HepG2 (cell line): ENCODE measurements at regions not wholly inside any gene's neighbourhood (a gene's known extent, or its start where the extent isn't known, plus 50 kb on each side); places are given as distances from the start of the nearest gene placed in this dataset.

Experiments used
- AGO2 ChIP-seq: fragments of 200-400 bp; formaldehyde crosslinking; optimal IDR thresholded peaks from 2 replicates; pipeline ENCODE3; 2017; ENCODE audit warnings: mild to moderate bottlenecking, low read depth, low read length, moderate library complexity
- ARNT ChIP-seq: fragments of 450-650 bp; IDR thresholded peaks from 2 replicates; pipeline ENCODE4 v1.6.1; 2017
- ERF ChIP-seq: IDR thresholded peaks from 2 replicates; pipeline ENCODE4 v1.6.1; 2018; ENCODE audit warnings: missing biosample characterization, missing genetic modification reagents
- KMT2A ChIP-seq: sonication (generic); formaldehyde crosslinking; IDR thresholded peaks from 2 replicates; pipeline ENCODE4 v1.4.0; 2020; ENCODE audit warnings: missing genetic modification reagents
- MYC ChIP-seq: sonication (generic); formaldehyde crosslinking; IDR thresholded peaks from 2 replicates; pipeline ENCODE4 v1.9.0; 2021; ENCODE audit warnings: missing genetic modification reagents, borderline replicate concordance
- NFATC3 ChIP-seq: sonication (generic); formaldehyde crosslinking; IDR thresholded peaks from 2 replicates; pipeline ENCODE4 v1.5.1; 2020; ENCODE audit warnings: mild to moderate bottlenecking, missing genetic modification reagents
- NFYC ChIP-seq: IDR thresholded peaks from 2 replicates; pipeline ENCODE4 v1.6.1; 2016; ENCODE audit warnings: missing genetic modification reagents, missing compliant biosample characterization
- PAX8 ChIP-seq: sonication (generic); formaldehyde crosslinking; IDR thresholded peaks from 2 replicates; pipeline ENCODE4 v1.8.0; 2022; ENCODE audit warnings: mild to moderate bottlenecking, missing genetic modification reagents, borderline replicate concordance
- POLR2AphosphoS2 ChIP-seq: IDR thresholded peaks from 2 replicates; pipeline ENCODE4 v1.6.1; 2011; ENCODE audit warnings: low read depth, low read length, improper control_type of control experiment
- TBL1XR1 ChIP-seq: fragments of 150-350 bp; IDR thresholded peaks from 2 replicates; pipeline ENCODE4 v1.6.1; 2014; ENCODE audit warnings: borderline replicate concordance, low read length; ENCODE audit not compliant: partially characterized antibody
- XRCC5 ChIP-seq: fragments of 200-400 bp; formaldehyde crosslinking; optimal IDR thresholded peaks from 2 replicates; pipeline ENCODE3; 2017; ENCODE audit warnings: mild to moderate bottlenecking, low read length
- ZBTB1 ChIP-seq: sonication (generic); formaldehyde crosslinking; IDR thresholded peaks from 2 replicates; pipeline ENCODE4 v1.4.0; 2020; ENCODE audit warnings: missing genetic modification reagents, borderline replicate concordance
- ZNF101 ChIP-seq: sonication (generic); formaldehyde crosslinking; IDR thresholded peaks from 2 replicates; pipeline ENCODE4 v1.4.0; 2020; ENCODE audit warnings: mild to moderate bottlenecking, low read depth, missing genetic modification reagents, borderline replicate concordance
- ZNF121 ChIP-seq: sonication (generic); formaldehyde crosslinking; IDR thresholded peaks from 2 replicates; pipeline ENCODE4 v1.5.0; 2020; ENCODE audit warnings: mild to moderate bottlenecking, missing genetic modification reagents
- ZNF232 ChIP-seq: sonication (generic); formaldehyde crosslinking; IDR thresholded peaks from 2 replicates; pipeline ENCODE4 v1.4.0; 2020; ENCODE audit warnings: missing genetic modification reagents, borderline replicate concordance
- ZNF335 ChIP-seq: sonication (generic); formaldehyde crosslinking; IDR thresholded peaks from 2 replicates; pipeline ENCODE4 v1.4.0; 2020; ENCODE audit warnings: missing genetic modification reagents
- ZNF382 ChIP-seq: sonication (generic); formaldehyde crosslinking; IDR thresholded peaks from 2 replicates; pipeline ENCODE4 v1.5.0; 2020; ENCODE audit warnings: missing genetic modification reagents, mild to moderate bottlenecking, borderline replicate concordance
- ZNF790 ChIP-seq: sonication (generic); formaldehyde crosslinking; IDR thresholded peaks from 2 replicates; pipeline ENCODE4 v1.8.0; 2022; ENCODE audit warnings: missing genetic modification reagents, mild to moderate bottlenecking, borderline replicate concordance
- ZSCAN9 ChIP-seq: IDR thresholded peaks from 2 replicates; pipeline ENCODE4 v1.6.1; 2016; ENCODE audit warnings: borderline replicate concordance
- ZZZ3 ChIP-seq: sonication (generic); formaldehyde crosslinking; IDR thresholded peaks from 2 replicates; pipeline ENCODE4 v1.4.0; 2020; ENCODE audit warnings: missing genetic modification reagents, mild to moderate bottlenecking, borderline replicate concordance
- TF ChIP-seq, protein P1 (sequence below), 2 experiments: sonication (generic) in 1 of 2; formaldehyde crosslinking in 1 of 2; IDR thresholded peaks; 2 replicates each; pipeline versions ENCODE4 v1.4.0 to v1.6.1; 2016 to 2020; ENCODE audit warnings: borderline replicate concordance in 1 of 2, low read depth in 1 of 2, mild to moderate bottlenecking in 1 of 2, missing genetic modification reagents in 1 of 2
- TF ChIP-seq, protein P2 (sequence below): IDR thresholded peaks from 2 replicates; pipeline ENCODE4 v1.6.1; 2016; ENCODE audit warnings: low read depth, borderline replicate concordance
- TF ChIP-seq, protein P3 (sequence below): IDR thresholded peaks from 2 replicates; pipeline ENCODE4 v1.6.1; 2012; ENCODE audit warnings: low read length, improper control_type of control experiment
- TF ChIP-seq, protein P4 (sequence below): sonication (generic); formaldehyde crosslinking; IDR thresholded peaks from 2 replicates; pipeline ENCODE4 v1.5.0; 2020; ENCODE audit warnings: missing genetic modification reagents, mild to moderate bottlenecking, borderline replicate concordance

DNA sequence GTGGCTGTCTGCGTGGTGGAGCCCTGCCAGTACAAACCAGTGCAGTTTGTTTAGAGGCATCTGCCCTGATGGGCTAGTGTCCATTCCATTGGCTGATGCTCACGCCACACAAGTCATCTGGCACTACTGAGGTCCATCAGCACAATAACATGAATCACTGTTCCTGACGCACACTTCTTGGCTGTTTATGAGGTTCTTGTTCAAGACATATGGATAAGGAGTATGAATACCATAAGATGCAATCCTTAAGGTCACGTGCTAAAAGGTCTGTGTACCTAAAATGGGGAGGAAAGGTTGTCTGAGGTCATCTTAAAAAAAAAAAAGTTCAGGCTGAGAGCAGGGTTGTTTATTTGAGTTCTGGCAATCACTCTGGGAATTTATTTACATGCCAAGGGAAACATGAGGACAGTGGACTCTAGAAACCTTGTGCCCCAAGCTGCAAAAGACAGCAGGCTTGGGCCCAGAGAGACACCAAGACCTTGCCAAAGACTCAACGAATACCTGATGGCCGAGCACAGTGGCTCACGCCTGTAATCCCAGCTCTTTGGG, 54.1 kb upstream of the SHLD1 start (continued):
- no peak for TF ChIP-seq XRCC5
- TF ChIP-seq ZNF382: no peak
- no peak for TF ChIP-seq ERF (CRISPR knock-in tag)
- TF ChIP-seq ZZZ3 (CRISPR knock-in tag): no peak
- no peak for TF ChIP-seq ZBTB1 (CRISPR knock-in tag)
- no peak for TF ChIP-seq KMT2A (CRISPR knock-in tag)
- peak; percentile 35 for TF ChIP-seq TBL1XR1
- no peak for TF ChIP-seq ZNF121 (CRISPR knock-in tag)
- TF ChIP-seq, protein P1, sequence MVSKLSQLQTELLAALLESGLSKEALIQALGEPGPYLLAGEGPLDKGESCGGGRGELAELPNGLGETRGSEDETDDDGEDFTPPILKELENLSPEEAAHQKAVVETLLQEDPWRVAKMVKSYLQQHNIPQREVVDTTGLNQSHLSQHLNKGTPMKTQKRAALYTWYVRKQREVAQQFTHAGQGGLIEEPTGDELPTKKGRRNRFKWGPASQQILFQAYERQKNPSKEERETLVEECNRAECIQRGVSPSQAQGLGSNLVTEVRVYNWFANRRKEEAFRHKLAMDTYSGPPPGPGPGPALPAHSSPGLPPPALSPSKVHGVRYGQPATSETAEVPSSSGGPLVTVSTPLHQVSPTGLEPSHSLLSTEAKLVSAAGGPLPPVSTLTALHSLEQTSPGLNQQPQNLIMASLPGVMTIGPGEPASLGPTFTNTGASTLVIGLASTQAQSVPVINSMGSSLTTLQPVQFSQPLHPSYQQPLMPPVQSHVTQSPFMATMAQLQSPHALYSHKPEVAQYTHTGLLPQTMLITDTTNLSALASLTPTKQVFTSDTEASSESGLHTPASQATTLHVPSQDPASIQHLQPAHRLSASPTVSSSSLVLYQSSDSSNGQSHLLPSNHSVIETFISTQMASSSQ (IDR thresholded peaks at IDR 0.05; ENCODE audit: low read depth): no peak
- TF ChIP-seq, protein P1 (CRISPR knock-in tag; IDR thresholded peaks at IDR 0.05; ENCODE audit: borderline replicate concordance): no peak
- TF ChIP-seq ARNT: no peak
- no peak for TF ChIP-seq AGO2
- no peak for TF ChIP-seq POLR2AphosphoS2
- TF ChIP-seq ZNF790: no peak
- TF ChIP-seq, protein P2, sequence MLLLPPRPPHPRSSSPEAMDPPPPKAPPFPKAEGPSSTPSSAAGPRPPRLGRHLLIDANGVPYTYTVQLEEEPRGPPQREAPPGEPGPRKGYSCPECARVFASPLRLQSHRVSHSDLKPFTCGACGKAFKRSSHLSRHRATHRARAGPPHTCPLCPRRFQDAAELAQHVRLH: no peak
- no peak for TF ChIP-seq ZSCAN9 (CRISPR knock-in tag)
- TF ChIP-seq, protein P3, sequence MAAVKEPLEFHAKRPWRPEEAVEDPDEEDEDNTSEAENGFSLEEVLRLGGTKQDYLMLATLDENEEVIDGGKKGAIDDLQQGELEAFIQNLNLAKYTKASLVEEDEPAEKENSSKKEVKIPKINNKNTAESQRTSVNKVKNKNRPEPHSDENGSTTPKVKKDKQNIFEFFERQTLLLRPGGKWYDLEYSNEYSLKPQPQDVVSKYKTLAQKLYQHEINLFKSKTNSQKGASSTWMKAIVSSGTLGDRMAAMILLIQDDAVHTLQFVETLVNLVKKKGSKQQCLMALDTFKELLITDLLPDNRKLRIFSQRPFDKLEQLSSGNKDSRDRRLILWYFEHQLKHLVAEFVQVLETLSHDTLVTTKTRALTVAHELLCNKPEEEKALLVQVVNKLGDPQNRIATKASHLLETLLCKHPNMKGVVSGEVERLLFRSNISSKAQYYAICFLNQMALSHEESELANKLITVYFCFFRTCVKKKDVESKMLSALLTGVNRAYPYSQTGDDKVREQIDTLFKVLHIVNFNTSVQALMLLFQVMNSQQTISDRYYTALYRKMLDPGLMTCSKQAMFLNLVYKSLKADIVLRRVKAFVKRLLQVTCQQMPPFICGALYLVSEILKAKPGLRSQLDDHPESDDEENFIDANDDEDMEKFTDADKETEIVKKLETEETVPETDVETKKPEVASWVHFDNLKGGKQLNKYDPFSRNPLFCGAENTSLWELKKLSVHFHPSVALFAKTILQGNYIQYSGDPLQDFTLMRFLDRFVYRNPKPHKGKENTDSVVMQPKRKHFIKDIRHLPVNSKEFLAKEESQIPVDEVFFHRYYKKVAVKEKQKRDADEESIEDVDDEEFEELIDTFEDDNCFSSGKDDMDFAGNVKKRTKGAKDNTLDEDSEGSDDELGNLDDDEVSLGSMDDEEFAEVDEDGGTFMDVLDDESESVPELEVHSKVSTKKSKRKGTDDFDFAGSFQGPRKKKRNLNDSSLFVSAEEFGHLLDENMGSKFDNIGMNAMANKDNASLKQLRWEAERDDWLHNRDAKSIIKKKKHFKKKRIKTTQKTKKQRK: no peak
- TF ChIP-seq NFYC: peak; percentile 57; the same call in 1 of the 2 replicates
- no peak for TF ChIP-seq ZNF232 (CRISPR knock-in tag)
- no peak for TF ChIP-seq ZNF335
- TF ChIP-seq, protein P4, sequence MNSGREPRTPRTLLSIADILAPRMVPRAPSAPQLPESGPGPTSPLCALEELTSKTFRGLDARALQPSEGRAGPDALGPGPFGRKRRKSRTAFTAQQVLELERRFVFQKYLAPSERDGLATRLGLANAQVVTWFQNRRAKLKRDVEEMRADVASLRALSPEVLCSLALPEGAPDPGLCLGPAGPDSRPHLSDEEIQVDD (CRISPR knock-in tag): no peak
- no peak for TF ChIP-seq ZNF101
- no peak for TF ChIP-seq PAX8 (CRISPR knock-in tag)
- TF ChIP-seq NFATC3 (CRISPR knock-in tag): no peak
- TF ChIP-seq MYC (CRISPR knock-in tag): no peak
